HCT116 (cell line): ENCODE measurements at regions not wholly inside any gene's neighbourhood (a gene's known extent, or its start where the extent isn't known, plus 50 kb on each side); places are given as distances from the start of the nearest gene placed in this dataset.

Experiments used
- ATAC-seq: fragments of 200-7000 bp; cut with Tn5 transposase; 2 replicates; pipeline ENCODE4 v1.9.1; 2020; ENCODE audit warnings: mild to moderate bottlenecking, moderate library complexity
- BruUV-seq: library from RNA; stranded (reverse); fragments of 400-500 nt; replicated peaks from 2 replicates; lab custom pipeline; 2021; lab: Mats Ljungman, UMichigan
- CTCF ChIA-PET: fragments of 300-600 bp; sonication (Branson Sonifier 250); formaldehyde crosslinking; loops from one replicate; lab custom pipeline; 2021; ENCODE audit warnings: antibody characterized with exemption; lab: Charles Lee
- POLR2A ChIA-PET: fragments of 300-600, 350-600 bp; sonication (Branson Sonifier 250); formaldehyde crosslinking; loops from one replicate; lab custom pipeline; 2021; ENCODE audit warnings: antibody characterized with exemption; lab: Charles Lee
- RAD21 ChIA-PET, 2 experiments: fragments of 300-600 bp; sonication (Branson Sonifier 250); formaldehyde crosslinking; loops; one replicate each; lab custom pipeline; 2023; ENCODE audit warnings: low total read pairs in 2 of 2; ENCODE audit not compliant: uncharacterized antibody in 2 of 2, unreplicated experiment in 2 of 2, low non-redundant PET in 1 of 2; lab: Charles Lee
- DNase-seq: peaks from one replicate; pipeline ENCODE4 v3.0.0-alpha.2; 2010; ENCODE audit warnings: low read depth, low spot score
- H2AFZ ChIP-seq: fragments of 200-600 bp; shearing (Covaris generic), sonication (generic); 2 replicates; pipeline ENCODE4 v1.6.1; 2017; ENCODE audit warnings: low read depth, mixed run types, mixed read lengths, antibody characterized with exemption, low read length; ENCODE audit not compliant: poor library complexity, severe bottlenecking
- H3K27ac ChIP-seq: 2 replicates; pipeline ENCODE4 v1.5.1; 2012; ENCODE audit warnings: low read depth, low read length
- H3K27me3 ChIP-seq: fragments of 200-600 bp; sonication (generic); 2 replicates; pipeline ENCODE4 v1.6.1; 2016; ENCODE audit warnings: mixed run types, low read length, mixed read lengths; ENCODE audit not compliant: insufficient read depth
- H3K36me3 ChIP-seq, 2 experiments: fragments of 200-500 bp in 1 of 2; fragments of 200-600 bp in 1 of 2; sonication (Bioruptor generic) in 1 of 2; sonication (generic) in 1 of 2; 2 replicates each; pipeline versions ENCODE4 v1.5.1 to v1.6.1; 2014 to 2016; ENCODE audit warnings: low read length in 2 of 2, inconsistent platforms in 1 of 2, mixed read lengths in 1 of 2, mixed run types in 1 of 2; ENCODE audit not compliant: insufficient read depth in 2 of 2, control insufficient read depth in 1 of 2
- H3K4me1 ChIP-seq, 2 experiments: fragments of 200-600 bp in 1 of 2; sonication (generic) in 1 of 2; 2 replicates each; pipeline versions ENCODE4 v1.5.1 to v1.6.1; 2012 to 2017; ENCODE audit warnings: low read length in 2 of 2, inconsistent platforms in 1 of 2, mild to moderate bottlenecking in 1 of 2, mixed read lengths in 1 of 2, mixed run types in 1 of 2, moderate library complexity in 1 of 2; ENCODE audit not compliant: insufficient read depth in 2 of 2, control insufficient read depth in 1 of 2
- H3K4me2 ChIP-seq: fragments of 200-600 bp; sonication (generic); 2 replicates; pipeline ENCODE4 v1.6.1; 2017; ENCODE audit warnings: mixed run types, low read length, mixed read lengths
- H3K4me3 ChIP-seq, 2 experiments: fragments of 200-600 bp in 1 of 2; sonication (generic) in 1 of 2; replicated peaks in 1 of 2; 2 replicates each; pipeline ENCODE4 v1.5.1; 2011 to 2016; ENCODE audit warnings: low read length in 2 of 2, control low read depth in 1 of 2, low read depth in 1 of 2, mild to moderate bottlenecking in 1 of 2, mixed read lengths in 1 of 2, mixed run types in 1 of 2
- H3K79me2 ChIP-seq: fragments of 200-600 bp; sonication (generic); 2 replicates; pipeline ENCODE4 v1.6.1; 2017; ENCODE audit warnings: mild to moderate bottlenecking, mixed run types, low read length, moderate library complexity, mixed read lengths; ENCODE audit not compliant: insufficient read depth
- H3K9ac ChIP-seq: fragments of 200-600 bp; sonication (generic); 2 replicates; pipeline ENCODE4 v1.6.1; 2016; ENCODE audit warnings: low read length, mixed read lengths
- H3K9me2 ChIP-seq: fragments of 200-600 bp; sonication (generic), shearing (Covaris generic); 2 replicates; pipeline ENCODE4 v1.6.1; 2017; ENCODE audit warnings: mixed run types, mild to moderate bottlenecking, moderate library complexity; ENCODE audit not compliant: insufficient read depth
- H3K9me3 ChIP-seq, 2 experiments: fragments of 200-500 bp in 1 of 2; fragments of 200-600 bp in 1 of 2; sonication (Bioruptor generic) in 1 of 2; sonication (generic) in 1 of 2; 2 replicates each; pipeline ENCODE4 v1.6.1; 2014 to 2017; ENCODE audit warnings: low read length in 2 of 2, mixed read lengths in 2 of 2, inconsistent platforms in 1 of 2, low read depth in 1 of 2, mild to moderate bottlenecking in 1 of 2, mixed run types in 1 of 2, moderate library complexity in 1 of 2; ENCODE audit not compliant: control insufficient read depth in 1 of 2, insufficient read depth in 1 of 2
- H4K20me1 ChIP-seq: fragments of 200-600 bp; sonication (generic), shearing (Covaris generic); 2 replicates; pipeline ENCODE4 v1.6.1; 2017; ENCODE audit warnings: mixed run types, mild to moderate bottlenecking, moderate library complexity; ENCODE audit not compliant: insufficient read depth
- ATF3 ChIP-seq: IDR thresholded peaks from 2 replicates; pipeline ENCODE4 v1.6.1; 2012
- CBX3 ChIP-seq: IDR thresholded peaks from 2 replicates; pipeline ENCODE4 v1.6.1; 2012; ENCODE audit warnings: low read depth
- CEBPB ChIP-seq: IDR thresholded peaks from 2 replicates; pipeline ENCODE4 v1.6.1; 2012; ENCODE audit warnings: low read depth
- ELF1 ChIP-seq: IDR thresholded peaks from 2 replicates; pipeline ENCODE4 v1.6.1; 2012; ENCODE audit warnings: low read depth, borderline replicate concordance
- EZH2phosphoT487 ChIP-seq: fragments of 200-600 bp; IDR thresholded peaks from 2 replicates; pipeline ENCODE4 v1.6.1; 2018; ENCODE audit warnings: antibody characterized with exemption, borderline replicate concordance
- MAX ChIP-seq: IDR thresholded peaks from 2 replicates; pipeline ENCODE4 v1.6.1; 2012
- POLR2A ChIP-seq: IDR thresholded peaks from 2 replicates; pipeline ENCODE4 v1.7.0; 2011; ENCODE audit warnings: borderline replicate concordance; ENCODE audit not compliant: insufficient read depth, insufficient read length; ENCODE audit errors: extremely low read depth
- POLR2AphosphoS5 ChIP-seq: IDR thresholded peaks from 2 replicates; pipeline ENCODE4 v1.6.1; 2011; ENCODE audit warnings: mild to moderate bottlenecking, low read depth, low read length, moderate library complexity
- RAD21 ChIP-seq: IDR thresholded peaks from 2 replicates; pipeline ENCODE4 v1.6.1; 2012; ENCODE audit warnings: low read depth, mild to moderate bottlenecking
- SIN3A ChIP-seq: IDR thresholded peaks from 2 replicates; pipeline ENCODE4 v1.6.1; 2012; ENCODE audit warnings: low read depth
- SP1 ChIP-seq: IDR thresholded peaks from 2 replicates; pipeline ENCODE4 v1.6.1; 2012; ENCODE audit warnings: low read depth
- SRF ChIP-seq: IDR thresholded peaks from 2 replicates; pipeline ENCODE4 v1.6.1; 2012; ENCODE audit warnings: low read depth
- TCF7L2 ChIP-seq: IDR thresholded peaks from 2 replicates; pipeline ENCODE4 v1.7.0; 2011; ENCODE audit warnings: borderline replicate concordance, inconsistent platforms; ENCODE audit not compliant: insufficient read depth, insufficient read length; ENCODE audit errors: extremely low read depth
- YY1 ChIP-seq: IDR thresholded peaks from 2 replicates; pipeline ENCODE4 v1.6.1; 2011; ENCODE audit warnings: low read length, low read depth, moderate library complexity, mild to moderate bottlenecking; ENCODE audit not compliant: insufficient replicate concordance; ENCODE audit errors: extremely low read depth
- ZFX ChIP-seq: fragments of 450-650 bp; IDR thresholded peaks from 2 replicates; pipeline ENCODE4 v1.6.1; 2017
- ZNF274 ChIP-seq: fragments of 200-500 bp; sonication (Bioruptor generic); IDR thresholded peaks from 2 replicates; pipeline ENCODE4 v1.6.1; 2014; ENCODE audit warnings: mild to moderate bottlenecking, low read depth, low read length, inconsistent platforms
- intact Hi-C: fragments of 100-400 bp; cut with micrococcal nuclease; formaldehyde crosslinking; loops from 2 replicates; pipeline ENCODE4 v1.10.0; 2022

DNA sequence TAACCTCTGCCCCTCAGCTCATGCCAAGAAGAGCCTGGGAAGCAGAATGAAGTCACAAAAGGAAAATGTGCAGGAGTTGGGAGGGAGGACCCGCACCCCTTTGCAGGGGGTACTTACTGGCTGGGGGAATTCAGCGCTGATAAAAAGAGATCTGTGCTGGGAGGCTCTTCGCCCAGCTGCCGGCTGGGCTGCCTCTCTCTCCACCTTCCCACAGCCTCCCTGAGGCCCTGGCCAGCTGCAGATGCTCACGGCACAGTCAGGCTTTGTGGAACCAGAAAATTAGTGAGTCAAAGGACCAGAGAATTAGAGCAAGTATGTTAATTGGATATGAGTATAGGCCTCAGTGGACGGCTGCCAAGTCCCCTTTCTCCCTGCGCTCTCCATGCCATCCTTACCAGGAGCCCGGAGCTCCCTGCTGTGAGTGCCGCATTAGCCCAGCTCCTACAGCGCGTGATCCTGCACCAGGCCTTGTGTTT lies 181.7 kb upstream of the SH3BP4 start (continued):
- TF ChIP-seq ATF3, result no peak
- TF ChIP-seq ELF1, result no peak
- TF ChIP-seq TCF7L2, result no peak
- no peak for TF ChIP-seq YY1

- Histone ChIP-seq H3K4me3 (no peak overlapping the region), H3K9ac (no peak overlapping the region), H2AFZ (no peak overlapping the region), H3K9me2 (no peaks in the 10 kb centered on the region), H3K27me3 (no peaks in the 10 kb centered on the region), H3K36me3 (no peaks in the 10 kb centered on the region), H3K4me1 (peaks cover 0 to 8% of the 10 kb centered on the region in 2 experiments; a peak in 2 of 4 replicates), H3K27ac (no peak overlapping the region), H3K79me2 (no peaks in the 10 kb centered on the region), H3K9me3 (no peaks in the 10 kb centered on the region), H4K20me1 (no peaks in the 10 kb centered on the region), H3K4me2 (no peak overlapping the region)
- POLR2A ChIA-PET, result no interaction called here
- ATAC-seq, result no peak
- CTCF ChIA-PET, result no interaction called here
- intact Hi-C loops, result no loop called here
- no peak for TF ChIP-seq POLR2AphosphoS5
- BruUV-seq, result no TSS peak
- RAD21 ChIA-PET, result no interaction called here
- DNase-seq, result no peak
Measured at GRCh38 chr2:234768608-234769196, 183.1 kb upstream of the SH3BP4 start.

DNA sequence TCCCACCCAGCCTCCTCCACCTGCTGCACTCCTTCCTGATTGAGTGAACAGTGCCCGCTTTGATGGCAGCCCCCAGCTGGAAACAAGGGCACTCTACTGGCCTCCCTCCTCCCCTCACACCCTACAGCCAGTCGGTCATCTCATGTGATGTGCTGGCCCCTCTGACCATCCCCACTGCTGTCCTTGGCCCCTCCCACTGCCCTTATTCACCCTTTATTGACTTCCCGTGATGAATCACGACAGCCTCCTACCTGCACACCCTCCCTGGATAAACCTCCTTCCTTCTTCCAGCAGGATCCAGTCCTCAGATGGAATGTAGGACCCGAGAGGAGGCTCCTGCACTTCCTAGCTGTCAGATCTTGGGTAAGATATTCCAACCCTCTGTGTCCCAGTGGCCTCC lies 186.5 kb upstream of the SH3BP4 start:
- H3K27ac ChIP-seq, result no peak overlapping the region
- no peak overlapping the region for H3K4me2 ChIP-seq
- ChIA-PET POLR2A (no interaction called here), CTCF (no interaction called here), RAD21 (no interaction called here)
- H2AFZ ChIP-seq, result no peak overlapping the region
- H3K36me3 ChIP-seq, result no peaks in the 10 kb centered on the region
- no peak for ATAC-seq
- DNase-seq, result no peak
- intact Hi-C loops, result no loop called here
- no peaks in the 10 kb centered on the region for H4K20me1 ChIP-seq
- no peaks in the 10 kb centered on the region for H3K27me3 ChIP-seq
- no peaks in the 10 kb centered on the region for H3K9me3 ChIP-seq
- BruUV-seq, result no TSS peak
- H3K4me3 ChIP-seq, result no peak overlapping the region
- H3K9me2 ChIP-seq, result no peaks in the 10 kb centered on the region
- TF ChIP-seq RAD21, result no peak
- no peak for TF ChIP-seq POLR2A
- no peak for TF ChIP-seq CBX3
- no peak for TF ChIP-seq ZFX
- no peak for TF ChIP-seq ZNF274
- TF ChIP-seq SIN3A, result no peak
- no peak for TF ChIP-seq CEBPB
- no peak for TF ChIP-seq ATF3
- no peak for TF ChIP-seq EZH2phosphoT487
- no peak for TF ChIP-seq SRF
- no peak for TF ChIP-seq MAX
- TF ChIP-seq SP1, result no peak
- H3K79me2 ChIP-seq, result no peaks in the 10 kb centered on the region
- no peaks in the 10 kb centered on the region; a peak in 1 of 4 replicates for H3K4me1 ChIP-seq
- no peak overlapping the region for H3K9ac ChIP-seq
